SK-N-MC (cell line): ENCODE measurements at regions not wholly inside any gene's neighbourhood (a gene's known extent, or its start where the extent isn't known, plus 50 kb on each side); places are given as distances from the start of the nearest gene placed in this dataset.

ENCODE experiments used
- DNase-seq: peaks from one replicate; pipeline ENCODE4 v3.0.0-alpha.2; 2011; ENCODE audit warnings: low read depth, low spot score
- H3K27ac ChIP-seq: fragments of 200-600 bp; sonication (generic); 2 replicates; pipeline ENCODE4 v1.5.1; 2016; ENCODE audit warnings: mixed run types
- H3K36me3 ChIP-seq: fragments of 200-600 bp; sonication (generic); 2 replicates; pipeline ENCODE4 v1.6.1; 2017; ENCODE audit warnings: antibody characterized with exemption, low read length, mixed read lengths; ENCODE audit not compliant: insufficient read depth
- H3K4me3 ChIP-seq: fragments of 200-600 bp; sonication (generic); 2 replicates; pipeline ENCODE4 v1.5.1; 2016
- H3K9ac ChIP-seq: fragments of 200-600 bp; sonication (generic); 2 replicates; pipeline ENCODE4 v1.8.0; 2017; ENCODE audit warnings: mixed run types, mixed read lengths; ENCODE audit not compliant: insufficient read length
- H3K9me3 ChIP-seq: fragments of 200-600 bp; sonication (generic); 2 replicates; pipeline ENCODE4 v1.6.1; 2017; ENCODE audit warnings: low read depth, mild to moderate bottlenecking, antibody characterized with exemption, low read length, moderate library complexity, mixed read lengths
- EZH2 ChIP-seq: fragments of 200-600 bp; sonication (generic); IDR thresholded peaks from one replicate; pipeline ENCODE4 v1.6.1; 2017; ENCODE audit warnings: antibody characterized with exemption
- FOXP2 ChIP-seq: optimal IDR thresholded peaks from 2 replicates; pipeline ENCODE3; 2011; ENCODE audit warnings: mild to moderate bottlenecking, moderate library complexity; ENCODE audit not compliant: insufficient read depth; ENCODE audit errors: extremely low read length, control extremely low read depth
- POLR2AphosphoS5 ChIP-seq: IDR thresholded peaks from 2 replicates; pipeline ENCODE4 v1.6.1; 2012; ENCODE audit warnings: mild to moderate bottlenecking, low read depth, low read length, borderline replicate concordance

DNA sequence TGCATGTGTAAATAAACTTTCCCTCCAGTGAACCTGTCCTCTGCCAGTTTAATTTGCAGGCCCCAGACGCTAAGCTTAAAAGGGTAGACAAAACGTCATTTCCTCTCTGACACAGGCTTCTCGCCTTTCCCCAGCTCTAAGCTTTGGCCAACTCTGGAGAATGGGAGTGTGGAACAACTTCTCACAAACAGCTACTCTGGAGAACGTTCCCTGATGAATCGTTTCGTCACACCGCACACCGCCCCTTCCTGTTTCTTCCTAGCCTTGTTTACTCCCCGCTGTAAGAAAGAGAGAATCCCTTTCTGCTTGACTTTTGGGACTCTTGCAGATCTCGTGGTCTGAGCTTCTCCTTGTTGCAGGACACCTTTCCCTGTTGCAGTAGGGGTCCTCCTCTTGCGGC, 564.2 kb downstream of the TCERG1L start:
- no peak overlapping the region for H3K4me3 ChIP-seq
- DNase-seq = no peak
- H3K27ac ChIP-seq = peak overlapping the region; percentile 19; the same call in 1 of the 2 replicates
- H3K9ac ChIP-seq = no peak overlapping the region
- H3K36me3 ChIP-seq = no peaks in the 10 kb centered on the region
- H3K9me3 ChIP-seq = no peaks in the 10 kb centered on the region
- no peak for TF ChIP-seq POLR2AphosphoS5
- no peak for TF ChIP-seq EZH2
- no peak for TF ChIP-seq FOXP2

DNA sequence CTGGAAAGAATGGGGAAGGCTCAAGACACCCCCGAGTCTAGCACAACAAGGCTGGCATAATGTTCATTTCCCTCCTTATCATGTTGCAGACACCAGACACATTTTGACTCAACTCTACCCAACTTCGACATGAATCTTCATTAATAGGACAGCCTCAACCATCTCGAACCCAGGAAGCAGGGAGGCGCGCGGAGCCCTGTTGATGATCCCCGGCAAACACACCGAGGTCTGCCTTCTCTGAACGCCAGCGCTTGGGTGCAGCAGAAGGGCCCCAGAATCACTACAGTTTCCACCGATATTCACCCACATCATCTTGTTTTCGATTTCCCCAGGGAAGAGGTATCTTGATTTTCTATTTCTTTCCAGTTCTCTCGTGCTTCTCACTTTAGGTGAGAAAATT, 563.6 kb downstream of the TCERG1L start:
- Histone ChIP-seq H3K9ac (no peak overlapping the region), H3K36me3 (no peaks in the 10 kb centered on the region), H3K27ac (no peak overlapping the region), H3K9me3 (no peaks in the 10 kb centered on the region), H3K4me3 (no peak overlapping the region)
- TF ChIP-seq FOXP2 (no peak), POLR2AphosphoS5 (no peak), EZH2 (no peak)
- DNase-seq = no peak

DNA sequence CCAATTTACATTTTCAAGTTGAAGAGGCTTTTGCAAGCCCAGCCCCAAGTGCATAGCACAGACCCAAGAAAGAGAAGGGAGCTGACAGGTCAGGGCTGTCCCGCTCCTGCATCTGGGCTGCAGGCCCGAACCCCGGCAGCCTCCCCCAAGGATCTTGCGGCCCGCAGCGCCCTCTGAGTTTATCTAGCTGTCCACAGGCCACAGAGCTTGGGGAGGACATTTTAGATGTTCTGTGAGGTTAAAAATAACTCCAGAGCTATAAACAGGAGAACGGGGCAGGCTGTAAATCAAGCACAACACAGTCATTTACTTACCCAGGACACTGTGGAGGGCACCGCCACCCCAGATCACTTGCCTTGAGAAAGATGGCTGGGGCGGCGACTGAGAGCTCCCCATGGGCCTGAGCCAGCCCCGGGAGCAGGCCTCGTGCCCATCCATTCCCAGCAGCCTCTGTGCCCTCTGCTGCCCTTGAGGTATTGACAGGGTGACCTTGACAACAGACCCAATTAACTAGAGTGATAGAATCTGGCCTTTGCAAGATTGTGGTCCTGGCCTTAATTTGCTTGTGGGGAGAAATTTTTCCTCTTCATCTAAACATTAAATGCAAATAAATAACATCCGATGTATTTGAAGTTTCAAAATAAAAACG, 563.0 kb downstream of the TCERG1L start:
- no peak overlapping the region for H3K9ac ChIP-seq
- no peak for DNase-seq
- H3K36me3 ChIP-seq = no peaks in the 10 kb centered on the region
- no peak overlapping the region for H3K4me3 ChIP-seq
- no peak overlapping the region for H3K27ac ChIP-seq
- no peak for TF ChIP-seq POLR2AphosphoS5
- no peak for TF ChIP-seq FOXP2
- no peak for TF ChIP-seq EZH2
- H3K9me3 ChIP-seq = no peaks in the 10 kb centered on the region

DNA sequence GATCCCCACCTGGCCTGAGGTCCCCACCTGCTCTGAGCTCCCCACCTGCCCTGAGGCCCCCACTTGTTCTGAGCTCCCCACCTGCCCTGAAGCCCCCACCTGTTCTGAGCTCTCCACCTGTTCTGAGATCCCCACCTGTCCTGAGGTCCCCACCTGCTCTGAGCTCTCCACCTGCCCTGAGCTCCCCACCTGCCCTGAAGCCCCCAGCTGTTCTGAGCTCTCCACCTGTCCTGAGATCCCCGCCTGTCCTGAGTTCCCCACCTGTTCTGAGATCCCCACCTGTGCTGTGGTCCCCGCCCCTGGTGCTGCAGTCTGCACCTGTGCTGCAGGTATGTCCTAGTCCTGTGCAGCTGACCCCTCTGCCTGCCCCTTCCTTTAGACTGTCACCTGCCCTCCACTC, 561.6 kb downstream of the TCERG1L start:
- DNase-seq = no peak
- no peak overlapping the region for H3K4me3 ChIP-seq
- no peak overlapping the region for H3K27ac ChIP-seq
- H3K36me3 ChIP-seq = no peaks in the 10 kb centered on the region
- no peak overlapping the region for H3K9ac ChIP-seq
- no peaks in the 10 kb centered on the region for H3K9me3 ChIP-seq
- TF ChIP-seq EZH2 = no peak
- no peak for TF ChIP-seq FOXP2
- no peak for TF ChIP-seq POLR2AphosphoS5

DNA sequence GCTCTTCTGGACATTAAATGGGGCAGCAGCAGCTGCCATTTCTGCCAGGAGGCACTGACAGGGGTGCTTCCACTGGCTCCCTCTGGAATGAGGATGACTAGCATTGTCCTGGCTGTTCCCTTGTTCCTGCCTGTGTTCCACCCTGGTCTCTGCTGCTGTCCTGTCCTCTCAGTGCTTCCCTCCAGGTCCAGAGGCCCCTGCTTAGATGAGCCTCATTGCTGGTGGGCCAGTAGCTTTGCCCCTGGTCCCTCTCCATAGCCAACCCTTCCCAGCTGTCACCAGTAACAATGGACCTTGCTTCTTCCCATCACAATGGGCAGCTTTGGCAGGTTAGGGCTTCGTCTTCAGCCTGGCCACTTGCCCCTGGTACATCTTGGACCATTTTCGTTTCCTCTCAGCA, 561.1 kb downstream of the TCERG1L start:
- H3K9me3 ChIP-seq = no peaks in the 10 kb centered on the region
- no peak for DNase-seq
- no peak for TF ChIP-seq POLR2AphosphoS5
- no peak for TF ChIP-seq EZH2
- no peak for TF ChIP-seq FOXP2

DNA sequence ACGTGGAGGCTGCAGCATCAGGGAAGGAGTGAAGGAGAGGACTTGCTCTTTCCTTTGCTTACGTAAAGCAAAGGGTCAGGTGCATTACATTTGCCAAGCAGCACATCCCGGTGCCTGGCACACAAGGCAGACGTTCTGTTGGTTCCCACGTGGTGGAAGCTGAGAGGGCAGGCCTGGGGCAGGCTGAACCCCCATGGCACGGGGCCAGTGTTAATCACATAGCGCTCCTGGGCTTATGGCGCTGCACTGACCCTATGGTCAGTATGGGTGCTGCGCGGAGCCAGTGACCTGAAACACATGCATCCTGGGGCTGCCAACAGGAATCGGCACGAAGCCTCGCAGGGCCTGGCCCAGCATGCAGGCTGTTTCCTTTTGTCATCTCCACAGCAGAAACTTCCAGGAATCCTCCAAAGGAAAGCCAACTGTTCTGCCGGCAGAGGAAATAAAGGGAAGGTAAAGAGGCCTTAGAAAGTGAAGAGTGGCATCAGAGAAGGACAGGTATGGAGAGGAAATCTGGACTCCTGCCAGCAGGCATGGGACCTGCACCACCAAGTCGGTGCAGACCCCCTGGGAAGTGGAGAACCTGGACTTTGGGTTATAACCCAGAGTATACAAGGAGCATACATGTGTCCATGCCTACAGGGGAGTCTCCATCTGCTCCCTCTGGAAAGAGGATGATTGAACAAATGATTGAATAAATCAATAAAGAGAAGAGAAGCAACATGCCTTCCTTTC, 560.2 kb downstream of the TCERG1L start:
- H3K9me3 ChIP-seq = no peaks in the 10 kb centered on the region
- DNase-seq = no peak
- no peak overlapping the region for H3K9ac ChIP-seq
- H3K4me3 ChIP-seq = no peak overlapping the region
- H3K27ac ChIP-seq = no peak overlapping the region
- TF ChIP-seq EZH2 (no peak), FOXP2 (no peak), POLR2AphosphoS5 (no peak)
- no peaks in the 10 kb centered on the region for H3K36me3 ChIP-seq

More for the DNA sequence above, 561.1 kb downstream of the TCERG1L start:
- H3K4me3 ChIP-seq = no peak overlapping the region
- H3K9ac ChIP-seq = no peak overlapping the region
- H3K27ac ChIP-seq = no peak overlapping the region
- no peaks in the 10 kb centered on the region for H3K36me3 ChIP-seq

DNA sequence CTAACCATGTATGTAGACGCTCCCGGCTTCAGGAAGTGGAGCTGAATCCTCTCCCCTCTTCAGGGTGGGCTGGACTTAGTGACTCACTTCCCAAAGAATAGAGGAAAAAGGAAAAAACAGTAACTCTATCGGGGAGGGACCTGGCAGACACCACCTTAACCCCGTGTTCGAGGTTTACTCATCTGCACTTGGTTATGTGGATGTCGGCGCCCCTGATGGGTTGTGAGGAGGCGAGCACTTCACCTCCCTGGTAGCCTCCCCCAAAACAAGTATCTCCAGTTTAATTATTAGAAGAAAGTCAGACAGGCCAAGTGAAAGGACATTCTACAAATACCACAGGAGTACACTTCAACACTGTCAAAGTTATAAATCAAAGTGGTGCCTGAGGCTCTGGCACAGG, 559.7 kb downstream of the TCERG1L start:
- no peak for TF ChIP-seq EZH2
- no peak for TF ChIP-seq FOXP2
- no peak for TF ChIP-seq POLR2AphosphoS5
- DNase-seq = no peak
- Histone ChIP-seq H3K9ac (no peak overlapping the region), H3K36me3 (no peaks in the 10 kb centered on the region), H3K9me3 (no peaks in the 10 kb centered on the region), H3K27ac (no peak overlapping the region), H3K4me3 (no peak overlapping the region)

DNA sequence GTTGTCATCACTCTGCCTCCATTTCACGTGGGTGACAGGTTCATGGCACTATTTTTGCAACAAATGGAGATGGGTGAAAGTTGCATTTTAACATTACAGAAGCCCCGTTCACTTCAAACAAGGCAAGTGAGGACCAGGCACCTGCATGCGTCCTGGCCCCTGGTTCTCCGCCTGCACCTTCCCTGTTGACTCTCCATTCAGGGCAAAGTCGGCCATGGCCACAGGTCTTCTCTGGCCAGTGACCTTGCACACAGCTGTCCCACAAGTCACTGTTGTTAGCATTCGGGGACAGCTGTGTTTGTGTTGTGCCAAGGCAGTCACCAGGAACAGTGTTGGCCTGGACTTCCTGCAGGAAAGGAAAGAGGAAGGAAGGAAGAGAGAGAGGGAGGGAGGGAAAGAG, 554.9 kb downstream of the TCERG1L start:
- H3K36me3 ChIP-seq = no peaks in the 10 kb centered on the region
- H3K9me3 ChIP-seq = no peaks in the 10 kb centered on the region
- DNase-seq = no peak
- no peak overlapping the region for H3K9ac ChIP-seq
- 0 out of 2 replicates have a peak overlapping the region, but pooled peaks have one; percentile 12 for H3K4me3 ChIP-seq
- TF ChIP-seq FOXP2 = no peak
- TF ChIP-seq POLR2AphosphoS5 = no peak
- no peak for TF ChIP-seq EZH2
- peak overlapping the region; percentile 88 for H3K27ac ChIP-seq

DNA sequence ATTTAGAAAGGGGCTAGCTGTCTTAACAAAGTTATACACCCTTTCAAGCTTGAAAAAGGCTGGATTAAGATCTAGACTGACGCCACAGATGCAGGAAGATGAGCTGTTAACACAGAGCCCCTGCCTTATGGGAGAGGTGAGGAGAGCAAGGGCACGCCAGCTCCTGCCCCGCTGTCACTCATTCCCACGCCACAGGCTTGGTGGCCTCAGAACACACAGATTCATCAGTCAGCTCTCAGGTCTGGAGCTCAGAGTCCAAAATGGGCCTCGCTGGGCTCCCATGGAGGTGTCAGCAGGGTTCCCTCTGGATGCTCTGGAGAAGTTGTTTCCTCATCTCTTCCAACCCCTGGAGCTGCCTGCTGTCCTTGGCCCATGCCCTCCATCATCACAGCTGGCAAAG, 554.2 kb downstream of the TCERG1L start:
- DNase-seq = peak; percentile 48
- Histone ChIP-seq H3K36me3 (no peaks in the 10 kb centered on the region), H3K9me3 (no peaks in the 10 kb centered on the region), H3K9ac (no peak overlapping the region), H3K4me3 (no peak overlapping the region), H3K27ac (peak overlapping the region; percentile 83)
- TF ChIP-seq FOXP2 (no peak), EZH2 (no peak), POLR2AphosphoS5 (no peak)
